ENCODE measurements at regions not wholly inside any gene's neighbourhood (a gene's known extent, or its start where the extent isn't known, plus 50 kb on each side); places are given as distances from the start of the nearest gene placed in this dataset.

GRCh38 chr2:156706576-156706975 lies 270.4 kb downstream of the GPD2 start:
- TF ChIP-seq CTCF (IDR thresholded peaks at IDR 0.05) (no peak), MYC (IDR thresholded peaks at IDR 0.05; ENCODE audit: borderline replicate concordance, low read length) (no peak), USF2 (IDR thresholded peaks at IDR 0.05) (no peak), MAX (IDR thresholded peaks at IDR 0.05) (no peak), JUNB (IDR thresholded peaks at IDR 0.05) (no peak), SREBF2 (IDR thresholded peaks at IDR 0.05) (no peak), HDAC2 (IDR thresholded peaks at IDR 0.05) (no peak), RAD21 (conservative IDR thresholded peaks at IDR 0.05 in 1 of 2, IDR thresholded peaks at IDR 0.05 in 1 of 2) (no peak)

Data from A549 (cell line).